Epidermal melanocyte (primary cell): ENCODE measurements at regions not wholly inside any gene's neighbourhood (a gene's known extent, or its start where the extent isn't known, plus 50 kb on each side); places are given as distances from the start of the nearest gene placed in this dataset.
A peak's percentile ranks its signal among the peaks of the same experiment; 100 is the strongest.

Source experiments
- DNase-seq: peaks from one replicate; pipeline ENCODE4 v3.0.0; 2011; ENCODE audit warnings: low spot score; ENCODE audit not compliant: insufficient read length

GRCh38 chr17:77306790-77307478 is 166.2 kb downstream of the SEC14L1 start:
- DNase-seq, result no peak

GRCh38 chr17:77307479-77308198 is 166.9 kb downstream of the SEC14L1 start:
- DNase-seq, result no peak

DNA sequence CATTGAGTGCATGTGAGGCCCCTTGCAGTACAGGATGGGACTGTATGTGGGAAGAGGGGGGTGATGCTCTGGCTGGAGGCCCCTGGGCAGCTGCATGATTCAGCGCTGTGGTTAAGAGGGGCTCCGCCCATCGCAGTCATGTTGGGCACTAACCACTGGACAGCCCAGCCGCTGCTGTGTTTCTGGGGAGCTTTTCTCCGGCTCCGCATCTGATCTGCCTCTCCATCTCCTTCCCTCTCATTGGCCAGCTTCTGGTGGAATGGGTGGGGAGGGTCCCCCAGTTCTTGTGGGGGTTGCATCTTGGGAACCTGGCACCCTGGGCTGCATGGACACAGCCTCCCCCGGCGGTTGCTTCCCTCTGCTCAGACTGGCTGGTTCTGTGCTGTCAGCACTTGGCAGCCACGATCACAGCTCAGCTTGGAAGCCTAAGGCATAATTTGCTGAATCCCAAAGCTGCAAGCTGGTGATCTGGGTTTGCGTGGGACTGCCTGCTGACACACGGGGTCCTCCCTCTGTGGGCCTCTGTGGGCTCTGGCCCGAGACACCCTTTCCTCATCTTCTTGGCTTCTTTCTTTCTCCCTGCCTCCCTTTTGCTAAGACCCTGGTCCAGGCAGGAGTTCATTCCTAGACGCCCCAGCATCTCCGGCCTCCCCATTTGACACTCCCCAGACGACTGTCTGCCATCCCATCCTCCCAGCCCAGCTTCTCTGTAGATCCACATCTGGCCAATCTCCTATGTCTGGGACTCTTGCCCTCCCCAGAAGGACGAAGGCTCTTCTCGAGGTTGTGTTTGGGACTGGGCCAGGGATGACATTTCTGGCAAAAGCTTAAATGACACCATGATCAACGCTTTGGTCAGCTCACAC is 168.3 kb downstream of the SEC14L1 start:
- DNase-seq, result peak; percentile 66

- no peak for DNase-seq
Measured at GRCh38 chr17:77310336-77310735, 169.6 kb downstream of the SEC14L1 start.

GRCh38 chr17:77311371-77311981 is 170.7 kb downstream of the SEC14L1 start:
- no peak for DNase-seq

GRCh38 chr17:77312061-77312701 is 171.4 kb downstream of the SEC14L1 start:
- DNase-seq, result no peak

DNA sequence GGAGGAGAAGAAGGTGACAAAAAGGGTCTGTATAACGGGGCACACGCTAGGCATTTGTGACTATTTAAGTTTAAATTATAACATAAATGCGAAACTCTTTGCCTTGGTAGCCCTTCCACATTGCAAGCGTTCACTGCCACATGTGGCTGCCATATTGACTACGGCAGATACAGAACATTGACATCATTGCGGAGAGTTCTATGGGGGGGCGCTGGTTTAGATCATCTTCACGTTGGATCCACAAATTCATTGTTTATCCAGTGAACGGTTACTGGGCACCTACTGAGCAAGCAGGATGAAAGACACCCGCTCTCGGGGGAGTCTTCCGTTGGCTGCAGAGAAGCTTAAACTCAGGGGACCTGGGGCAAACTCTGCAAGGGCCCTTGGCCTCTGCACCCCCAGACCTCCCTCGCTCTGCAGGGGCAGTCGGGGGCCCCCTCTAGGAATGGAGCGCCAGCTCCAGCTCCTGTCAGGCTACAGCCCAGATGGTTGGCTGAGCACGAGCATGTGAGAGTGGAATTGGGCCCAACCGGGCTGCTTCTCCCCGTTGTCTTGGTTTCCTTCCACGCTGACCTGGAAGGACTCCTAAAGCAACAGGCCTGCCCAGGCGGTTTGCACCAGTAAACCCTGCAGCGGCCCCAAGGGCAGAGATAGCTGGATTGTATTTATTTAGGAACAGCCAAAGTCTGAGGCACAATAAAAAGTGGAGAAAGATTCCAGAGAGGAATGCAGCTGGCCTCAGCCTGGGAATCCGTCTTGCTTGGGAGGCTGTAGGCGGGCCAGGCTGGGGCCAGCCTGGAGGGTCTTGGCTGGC is 172.2 kb downstream of the SEC14L1 start:
- DNase-seq, result no peak

GRCh38 chr17:77313831-77314230 is 173.1 kb downstream of the SEC14L1 start:
- no peak for DNase-seq

GRCh38 chr17:77314601-77315000 is 173.8 kb downstream of the SEC14L1 start:
- no peak for DNase-seq

DNA sequence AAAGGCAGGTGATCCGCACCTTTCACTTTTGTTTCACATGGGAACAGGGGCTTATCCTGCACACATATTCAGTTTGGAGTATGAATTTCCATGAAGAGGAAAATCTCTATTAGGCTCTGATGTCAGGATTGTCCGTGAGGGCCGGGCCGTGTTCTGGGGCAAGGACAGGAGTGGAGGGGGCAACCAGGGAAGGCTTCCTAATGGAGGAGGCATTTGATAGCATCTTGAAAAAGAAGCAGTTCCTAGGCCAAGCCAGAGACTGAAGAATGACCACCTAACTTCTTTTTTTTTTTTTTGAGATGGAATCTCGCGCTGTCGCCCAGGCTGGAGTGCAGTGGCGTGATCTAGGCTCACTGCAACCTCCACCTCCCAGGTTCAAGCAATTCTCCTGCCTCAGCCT is 174.2 kb downstream of the SEC14L1 start:
- DNase-seq, result no peak

GRCh38 chr17:77315551-77316190 is 174.9 kb downstream of the SEC14L1 start:
- no peak for DNase-seq

DNA sequence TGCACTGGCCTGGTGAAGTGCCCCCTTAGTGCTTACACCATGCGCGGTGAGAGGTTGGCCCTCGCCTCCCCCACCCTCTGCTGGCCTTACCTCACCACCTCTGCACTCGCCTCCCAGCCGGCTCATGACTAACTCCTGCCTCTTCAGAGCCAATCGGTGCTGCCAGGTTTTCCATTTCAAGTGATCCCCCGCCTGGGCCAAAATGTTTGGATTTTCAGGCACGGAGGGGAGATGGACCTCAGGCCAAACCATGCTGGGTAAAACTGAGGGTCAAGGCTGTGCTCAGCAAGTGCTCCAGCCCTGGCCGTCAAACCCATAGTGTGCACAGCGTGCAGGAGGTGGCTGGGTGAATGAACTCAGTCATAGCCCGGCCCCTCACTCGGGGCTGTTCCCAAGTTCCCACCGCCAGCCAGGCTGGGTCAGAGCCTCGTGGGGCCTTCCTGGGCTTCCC is 175.4 kb downstream of the SEC14L1 start:
- no peak for DNase-seq

DNA sequence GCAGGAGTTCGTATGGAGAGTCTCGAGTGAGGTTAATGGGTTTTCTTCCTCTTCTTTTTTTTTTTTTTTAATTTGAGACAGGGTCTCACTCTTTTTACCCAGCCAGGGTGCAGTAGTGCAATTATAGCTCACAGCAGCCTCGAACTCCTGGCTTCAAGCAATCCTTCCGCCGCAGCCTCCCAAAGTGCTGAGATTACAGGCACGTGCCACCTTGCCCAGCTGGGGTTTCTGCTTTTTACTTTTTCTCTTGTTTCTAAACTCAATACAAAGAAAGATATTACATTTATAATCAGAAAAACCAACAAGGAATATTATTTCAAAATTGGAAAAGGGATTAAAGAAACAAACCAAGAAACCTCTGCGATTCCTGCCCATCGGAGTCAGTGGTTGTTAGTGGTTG is 175.9 kb downstream of the SEC14L1 start:
- no peak for DNase-seq

DNA sequence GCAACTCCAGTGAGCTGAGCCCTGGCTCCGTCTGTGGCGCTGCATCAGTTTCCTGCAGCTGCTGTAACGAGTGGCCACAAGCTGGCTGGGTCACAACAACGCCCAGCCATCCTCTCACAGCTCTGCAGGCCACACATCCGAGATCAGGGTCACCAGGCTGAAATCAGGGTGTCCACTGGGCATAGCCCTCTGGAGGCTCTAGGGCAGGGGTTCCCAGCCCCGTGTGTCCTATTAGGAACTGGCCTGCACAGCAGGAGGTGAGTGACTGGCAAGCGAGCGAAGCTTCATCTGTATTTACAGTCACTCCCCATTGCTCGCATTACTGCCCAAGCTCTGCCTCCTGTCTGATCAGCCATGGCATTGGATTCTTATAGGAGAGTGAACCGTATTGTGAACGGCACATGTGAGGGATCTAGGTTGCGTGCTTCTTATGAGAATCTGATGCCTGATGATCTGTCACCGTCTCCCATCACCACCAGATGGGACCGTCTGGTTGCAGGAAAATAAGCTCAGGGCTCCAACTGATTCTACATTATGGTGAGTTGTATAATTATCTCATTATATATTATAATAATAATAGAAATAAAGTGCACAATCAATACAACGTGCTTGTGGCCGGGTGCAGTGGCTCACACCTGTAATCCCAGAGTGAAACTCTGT is 176.5 kb downstream of the SEC14L1 start:
- DNase-seq, result no peak

- DNase-seq, result no peak
Measured at GRCh38 chr17:77318021-77318420, 177.3 kb downstream of the SEC14L1 start.

DNA sequence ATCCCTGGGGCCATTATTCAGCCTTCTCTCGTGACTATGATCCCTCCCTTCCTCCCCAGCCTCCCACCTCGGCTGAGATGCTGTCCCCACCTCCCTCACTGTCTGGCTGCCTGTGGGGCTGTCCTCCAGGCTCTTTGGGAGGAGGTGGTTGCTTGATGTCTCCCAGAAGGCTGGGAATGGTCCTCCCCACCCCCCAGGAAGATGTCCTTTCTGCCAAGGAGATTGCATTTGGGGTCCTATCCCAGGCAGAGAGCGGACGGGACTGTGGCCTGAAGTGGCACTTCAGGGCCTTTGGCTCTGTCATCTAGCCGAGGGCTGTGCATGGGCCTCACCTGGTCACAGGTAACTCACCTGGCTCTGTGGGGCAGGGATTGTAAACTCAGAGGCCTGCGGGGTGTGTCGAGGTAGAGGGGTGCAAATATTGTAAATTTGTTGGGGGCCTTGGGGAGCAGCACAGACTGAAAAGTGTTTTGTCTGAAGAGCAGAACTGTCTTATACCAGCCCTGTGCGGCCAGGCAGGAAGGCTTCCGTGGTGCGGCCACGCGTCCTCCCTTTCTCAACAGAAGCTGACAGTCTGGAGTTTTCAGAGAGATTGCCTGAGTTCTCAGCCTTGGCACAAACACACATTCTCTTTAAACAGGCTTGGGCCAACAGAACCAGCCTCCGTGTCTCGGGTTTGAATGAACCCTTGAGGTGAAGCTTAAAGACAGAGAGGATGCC is 177.9 kb downstream of the SEC14L1 start:
- DNase-seq, result no peak

GRCh38 chr17:77319211-77320043 is 178.7 kb downstream of the SEC14L1 start:
- DNase-seq, result peak; percentile 71

- peak; percentile 59 for DNase-seq
Measured at GRCh38 chr17:77320044-77320440, 179.3 kb downstream of the SEC14L1 start.
